H1 (cell line): ENCODE measurements at regions not wholly inside any gene's neighbourhood (a gene's known extent, or its start where the extent isn't known, plus 50 kb on each side); places are given as distances from the start of the nearest gene placed in this dataset.
"Not testable (repeated sequence)": the region's sequence is repeated elsewhere in the genome, so short reads cannot be mapped to it uniquely, and the experiment has no call there.

Source experiments
- CTCF ChIA-PET: fragments of 300-600 bp; sonication (Branson Sonifier 250); formaldehyde crosslinking; loops from one replicate; lab custom pipeline; 2021; ENCODE audit not compliant: partially characterized antibody; lab: Charles Lee
- POLR2A ChIA-PET: fragments of 300-600 bp; sonication (Branson Sonifier 250); formaldehyde crosslinking; loops from one replicate; lab custom pipeline; 2021; ENCODE audit warnings: inconsistent platforms; ENCODE audit not compliant: partially characterized antibody; lab: Charles Lee
- DNase-seq, 2 experiments: peaks; one replicate each; pipeline versions ENCODE4 v3.0.0 to v3.0.0-alpha.2; 2010 to 2022; ENCODE audit warnings: low spot score in 2 of 2, low read depth in 1 of 2, mixed read lengths in 1 of 2
- FAIRE-seq: peaks from 2 replicates; lab custom pipeline; 2011; peaks lifted over from hg19 to GRCh38; lab: Jason Lieb, UNC
- H2AFZ ChIP-seq: 2 replicates; pipeline ENCODE4 v1.8.1; 2012; ENCODE audit warnings: low read length, inconsistent platforms
- H2AK5ac ChIP-seq: 2 replicates; pipeline ENCODE4 v1.6.1; 2013; ENCODE audit warnings: low read depth, low read length
- H2BK120ac ChIP-seq: replicated peaks from 2 replicates; pipeline ENCODE3; 2013; ENCODE audit warnings: low read depth, low read length, inconsistent platforms
- H2BK12ac ChIP-seq: 2 replicates; pipeline ENCODE4 v1.6.1; 2013; ENCODE audit warnings: low read depth, low read length
- H2BK15ac ChIP-seq: 2 replicates; pipeline ENCODE4 v1.6.1; 2013; ENCODE audit warnings: low read length
- H2BK20ac ChIP-seq: 2 replicates; pipeline ENCODE4 v1.6.1; 2013; ENCODE audit warnings: low read length
- H2BK5ac ChIP-seq: 2 replicates; pipeline ENCODE4 v1.6.1; 2013; ENCODE audit warnings: low read depth, low read length
- H3K14ac ChIP-seq: 2 replicates; pipeline ENCODE4 v1.6.1; 2013; ENCODE audit warnings: inconsistent platforms; ENCODE audit not compliant: insufficient read length
- H3K18ac ChIP-seq: 2 replicates; pipeline ENCODE4 v1.6.1; 2013; ENCODE audit warnings: low read length; ENCODE audit errors: extremely low read depth
- H3K23ac ChIP-seq: 2 replicates; pipeline ENCODE4 v1.6.1; 2013; ENCODE audit warnings: inconsistent platforms; ENCODE audit not compliant: insufficient read length
- H3K23me2 ChIP-seq: 2 replicates; pipeline ENCODE4 v1.6.1; 2013; ENCODE audit warnings: low read depth, low read length
- H3K27ac ChIP-seq: 2 replicates; pipeline ENCODE4 v1.6.1; 2011; ENCODE audit warnings: low read depth, low read length, inconsistent platforms
- H3K27me3 ChIP-seq, 4 experiments: replicated peaks in 1 of 4; 1 replicate in 1 of 4; 2 replicates in 3 of 4; pipeline versions ENCODE4 v1.6.1 to v1.8.1; 2011 to 2013; ENCODE audit warnings: low read length in 3 of 4, mild to moderate bottlenecking in 3 of 4, inconsistent platforms in 2 of 4, mixed read lengths in 2 of 4, moderate library complexity in 1 of 4; ENCODE audit not compliant: control insufficient read depth in 3 of 4, insufficient read depth in 3 of 4; ENCODE audit errors: extremely low read depth in 1 of 4
- H3K36me3 ChIP-seq, 4 experiments: 2 replicates each; pipeline versions ENCODE4 v1.6.1 to v1.8.1; 2011 to 2013; ENCODE audit warnings: mild to moderate bottlenecking in 4 of 4, low read length in 3 of 4, moderate library complexity in 2 of 4, control low read depth in 1 of 4, inconsistent platforms in 1 of 4; ENCODE audit not compliant: insufficient read depth in 4 of 4, control insufficient read depth in 2 of 4
- H3K4ac ChIP-seq: replicated peaks from 2 replicates; pipeline ENCODE3; 2013; ENCODE audit warnings: low read length, low read depth, mixed read lengths, inconsistent platforms; ENCODE audit not compliant: insufficient read length
- H3K4me1 ChIP-seq, 4 experiments: replicated peaks in 1 of 4; 1 replicate in 1 of 4; 2 replicates in 3 of 4; pipeline versions ENCODE4 v1.6.1 to v1.8.1; 2011 to 2013; ENCODE audit warnings: low read length in 3 of 4, inconsistent platforms in 2 of 4, mixed read lengths in 1 of 4; ENCODE audit not compliant: insufficient read depth in 4 of 4, control insufficient read depth in 3 of 4
- H3K4me2 ChIP-seq, 2 experiments: 2 replicates each; pipeline versions ENCODE4 v1.6.1 to v1.8.1; 2011 to 2013; ENCODE audit warnings: low read depth in 2 of 2, low read length in 2 of 2, control low read depth in 1 of 2, inconsistent platforms in 1 of 2, mild to moderate bottlenecking in 1 of 2; ENCODE audit not compliant: insufficient read depth in 1 of 2
- H3K4me3 ChIP-seq, 4 experiments: fragments of 200-600, 300-600 bp in 1 of 4; sonication (generic), shearing (Covaris generic), sonication (Bioruptor Twin) in 1 of 4; 2 replicates each; pipeline versions ENCODE4 v1.5.1 to v1.8.1; 2011 to 2016; ENCODE audit warnings: low read length in 4 of 4, low read depth in 3 of 4, control low read depth in 2 of 4, inconsistent platforms in 2 of 4, mild to moderate bottlenecking in 2 of 4, mixed read lengths in 1 of 4, moderate library complexity in 1 of 4; ENCODE audit not compliant: insufficient read depth in 2 of 4; ENCODE audit errors: extremely low read depth in 1 of 4
- H3K56ac ChIP-seq: replicated peaks from 2 replicates; pipeline ENCODE3; 2013; ENCODE audit warnings: low read depth, mild to moderate bottlenecking, mixed read lengths, low read length, inconsistent platforms; ENCODE audit not compliant: insufficient read length
- H3K79me1 ChIP-seq: 2 replicates; pipeline ENCODE4 v1.6.1; 2013; ENCODE audit warnings: low read depth, low read length, control low read depth
- H3K79me2 ChIP-seq, 2 experiments: 2 replicates each; pipeline versions ENCODE4 v1.6.1 to v1.8.1; 2012 to 2013; ENCODE audit warnings: low read length in 2 of 2, mild to moderate bottlenecking in 2 of 2, inconsistent platforms in 1 of 2; ENCODE audit not compliant: insufficient read depth in 2 of 2, control insufficient read depth in 1 of 2
- H3K9ac ChIP-seq, 4 experiments: replicated peaks in 1 of 4; 1 replicate in 1 of 4; 2 replicates in 3 of 4; pipeline versions ENCODE4 v1.6.1 to v1.8.1; 2011 to 2013; ENCODE audit warnings: low read depth in 3 of 4, low read length in 3 of 4, control low read depth in 2 of 4, mild to moderate bottlenecking in 2 of 4, moderate library complexity in 2 of 4, inconsistent platforms in 1 of 4; ENCODE audit errors: extremely low read depth in 1 of 4
- H3K9me3 ChIP-seq, 2 experiments: 2 replicates each; pipeline versions ENCODE4 v1.6.1 to v1.8.1; 2012 to 2013; ENCODE audit warnings: mild to moderate bottlenecking in 2 of 2, moderate library complexity in 2 of 2, control low read depth in 1 of 2, inconsistent platforms in 1 of 2, low read depth in 1 of 2, low read length in 1 of 2, mixed read lengths in 1 of 2; ENCODE audit not compliant: insufficient read depth in 2 of 2
- H4K20me1 ChIP-seq, 2 experiments: replicated peaks in 1 of 2; 2 replicates each; pipeline versions ENCODE3 to v1.8.1; 2011 to 2013; ENCODE audit warnings: inconsistent platforms in 2 of 2, low read length in 2 of 2, mild to moderate bottlenecking in 1 of 2; ENCODE audit not compliant: insufficient read depth in 2 of 2, control insufficient read depth in 1 of 2
- H4K5ac ChIP-seq: 2 replicates; pipeline ENCODE4 v1.6.1; 2013; ENCODE audit warnings: low read length, low read depth, mixed read lengths, inconsistent platforms; ENCODE audit not compliant: insufficient read length
- H4K8ac ChIP-seq: 2 replicates; pipeline ENCODE4 v1.8.0; 2013; ENCODE audit warnings: mild to moderate bottlenecking, moderate library complexity, low read length, inconsistent platforms; ENCODE audit not compliant: insufficient read depth; ENCODE audit errors: extremely low read depth
- H4K91ac ChIP-seq: replicated peaks from 2 replicates; pipeline ENCODE3; 2013; ENCODE audit warnings: low read length, mixed read lengths, inconsistent platforms; ENCODE audit not compliant: insufficient read length
- WGBS, 2 experiments: shearing (Covaris generic) in 1 of 2; methylation state at CpG; one replicate each; pipeline versions ENCODE4 v1.1.6 to v1.1.7; 2013 to 2015; ENCODE audit warnings: low lambda C conversion rate in 2 of 2, mixed read lengths in 2 of 2, inconsistent platforms in 1 of 2, low coverage in 1 of 2, missing lambda C conversion rate in 1 of 2; ENCODE audit not compliant: insufficient replicate concordance in 2 of 2, insufficient coverage in 1 of 2, insufficient read length in 1 of 2; ENCODE audit errors: extremely low coverage in 1 of 2, missing lambda C conversion rate in 1 of 2; 5-methylcytosine and 5-hydroxymethylcytosine counted together

DNA sequence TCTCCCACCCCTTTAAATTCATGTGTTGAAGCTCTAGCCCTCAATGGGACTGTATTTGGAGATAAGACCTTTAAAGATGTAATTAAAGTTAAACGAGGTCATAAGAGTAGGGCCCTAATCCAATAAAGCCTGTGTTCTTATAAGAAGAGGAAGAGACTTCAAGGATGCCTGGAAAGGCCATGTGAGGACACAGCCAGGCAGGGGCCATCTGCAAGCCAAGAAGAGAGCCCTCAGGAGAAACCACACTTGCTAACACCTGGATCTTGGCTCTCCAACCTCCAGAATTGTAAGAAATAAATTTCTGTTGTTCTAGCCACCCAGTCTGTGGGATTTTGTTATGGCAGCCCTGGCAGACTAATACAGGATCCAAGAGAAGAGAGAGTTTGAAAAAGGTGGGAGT, 683.5 kb downstream of the TTLL7 start:
- H3K4me1 ChIP-seq, H3K4ac ChIP-seq, H3K36me3 ChIP-seq, H2BK120ac ChIP-seq, H3K14ac ChIP-seq, H4K91ac ChIP-seq, H3K79me2 ChIP-seq, H2BK12ac ChIP-seq, H3K56ac ChIP-seq, H2AFZ ChIP-seq, H3K27me3 ChIP-seq, H3K79me1 ChIP-seq, POLR2A ChIA-PET, H3K4me3 ChIP-seq, H3K9me3 ChIP-seq, H3K23ac ChIP-seq, H3K4me2 ChIP-seq, H4K5ac ChIP-seq, DNase-seq, H3K27ac ChIP-seq, H3K23me2 ChIP-seq, H3K18ac ChIP-seq, H2BK15ac ChIP-seq, H4K20me1 ChIP-seq, H2AK5ac ChIP-seq, CTCF ChIA-PET, H3K9ac ChIP-seq, H4K8ac ChIP-seq, H2BK5ac ChIP-seq, FAIRE-seq, H2BK20ac ChIP-seq: not testable (repeated sequence)
- WGBS, 2 experiments: no CpG with 5 or more reads among the region's 1 CpG

DNA sequence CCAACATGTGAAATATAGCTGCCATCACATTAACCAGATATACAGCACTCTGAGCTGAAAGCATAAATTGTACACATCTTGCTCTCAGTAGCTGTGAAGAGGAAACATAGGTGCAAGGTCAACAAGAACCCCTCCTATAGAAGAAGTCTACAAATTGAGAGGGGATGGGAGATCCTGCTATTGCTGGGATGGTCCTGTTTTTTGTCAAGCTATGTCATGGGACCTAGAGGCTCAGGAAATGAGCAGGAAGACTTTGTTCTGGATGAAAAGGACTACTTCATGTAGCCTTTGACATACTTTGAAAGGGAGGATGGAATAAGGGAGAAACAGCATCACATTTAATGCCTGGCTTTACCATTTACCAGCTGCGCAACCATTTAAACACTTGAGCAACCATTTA, 688.8 kb downstream of the TTLL7 start:
- WGBS, 2 experiments: 93% methylated on average over 1 of the region's 1 CpG; no CpG with 5 or more reads in 1 of the 2 experiments
- H3K36me3 ChIP-seq: not testable (repeated sequence)

More for the DNA sequence above, 688.8 kb downstream of the TTLL7 start:
- POLR2A ChIA-PET, H3K27me3 ChIP-seq, FAIRE-seq, H3K4me2 ChIP-seq, H3K4ac ChIP-seq, H2AFZ ChIP-seq, H3K9me3 ChIP-seq, H3K23me2 ChIP-seq, H2AK5ac ChIP-seq, H3K79me2 ChIP-seq, H4K20me1 ChIP-seq, CTCF ChIA-PET, H3K23ac ChIP-seq, H3K27ac ChIP-seq, H4K8ac ChIP-seq, H2BK120ac ChIP-seq, DNase-seq, H3K18ac ChIP-seq, H2BK5ac ChIP-seq, H4K91ac ChIP-seq, H3K4me1 ChIP-seq, H3K56ac ChIP-seq, H3K14ac ChIP-seq, H3K79me1 ChIP-seq, H2BK12ac ChIP-seq, H2BK15ac ChIP-seq, H3K9ac ChIP-seq, H2BK20ac ChIP-seq, H3K4me3 ChIP-seq, H4K5ac ChIP-seq: not testable (repeated sequence)
